ENCODE measurements at regions not wholly inside any gene's neighbourhood (a gene's known extent, or its start where the extent isn't known, plus 50 kb on each side); places are given as distances from the start of the nearest gene placed in this dataset.

DNA sequence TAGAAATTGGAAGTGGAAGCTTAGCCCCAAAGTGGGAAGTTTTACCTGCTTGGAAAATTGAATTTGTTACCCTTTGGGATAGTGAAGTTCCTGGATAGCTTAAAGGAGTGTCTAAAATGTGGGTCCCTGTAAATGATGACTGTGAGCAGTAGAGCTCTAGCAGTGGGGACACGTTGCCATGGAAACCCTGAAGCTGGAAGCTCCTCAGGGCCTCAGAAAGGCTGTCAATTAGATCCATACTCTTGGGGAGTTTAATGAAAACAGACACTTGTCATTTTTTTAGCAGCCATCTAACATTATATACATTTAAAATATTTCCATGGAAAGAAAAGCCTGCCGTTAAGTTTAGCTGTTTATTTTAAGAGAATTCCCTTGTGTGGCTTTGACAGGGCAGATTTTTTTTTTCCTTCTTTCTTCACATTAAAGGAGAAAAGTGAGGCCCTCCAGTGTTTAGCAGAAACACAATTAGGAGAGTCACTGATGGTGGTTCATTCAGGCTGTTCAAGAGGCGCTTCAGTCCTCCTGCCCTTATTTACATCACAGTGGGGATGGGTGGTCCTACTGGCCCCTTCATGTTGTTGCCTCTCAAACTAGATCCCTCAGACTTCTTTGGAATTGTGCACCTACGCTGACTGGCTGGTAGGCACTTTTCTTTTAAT is 518.4 kb downstream of the CCSER2 start:
- no peak overlapping the region for H3K4me3 Mint-ChIP-seq
- DNase-seq = no peak
- intact Hi-C loops (cut with micrococcal nuclease) = no loop called here

DNA sequence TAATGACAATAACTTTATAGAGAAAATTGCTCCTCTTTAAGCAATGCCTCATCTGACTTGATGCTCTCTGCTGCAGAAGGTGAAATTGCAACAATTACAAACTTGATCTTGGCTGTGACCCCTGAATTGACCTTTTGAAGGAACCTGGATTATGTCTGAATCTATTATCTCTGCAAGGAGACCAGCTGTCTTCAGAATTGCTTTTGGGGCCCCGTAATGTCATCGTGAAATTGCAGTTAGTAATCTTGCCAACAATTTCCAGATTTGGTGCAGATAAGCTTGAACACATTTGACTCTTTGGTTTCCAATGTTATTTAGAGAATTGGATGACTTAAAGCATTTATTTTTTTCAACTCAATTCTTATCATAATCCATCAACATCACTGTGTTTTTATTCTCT is 520.6 kb downstream of the CCSER2 start:
- Mint-ChIP-seq H3K4me1 (no peaks in the 10 kb centered on the region), H3K9me3 (peaks cover 0 to 3% (median 0%) of the 10 kb centered on the region in 7 donors), H3K27ac (no peak overlapping the region), H3K27me3 (ENCODE audit: low read depth in 3 of 3) (no peaks in the 10 kb centered on the region), H3K36me3 (no peaks in the 10 kb centered on the region), H3K4me3 (no peak overlapping the region)
- no peaks in the 10 kb centered on the region for H3K9me3 ChIP-seq (replicated peaks in 1 of 2; ENCODE audit: control insufficient read depth in 1 of 2, insufficient read depth in 1 of 2, low read length in 2 of 2)
- no peak overlapping the region for H2AFZ ChIP-seq (ENCODE audit: insufficient read depth, low read depth, low read length, poor library complexity, severe bottlenecking)
- no peak for DNase-seq
- WGBS (ENCODE audit: insufficient coverage) = 100% methylated on average over 1 of the region's 2 CpGs
- no peaks in the 10 kb centered on the region for H3K36me3 ChIP-seq (replicated peaks in 1 of 2; ENCODE audit: control insufficient read depth in 1 of 2, insufficient read depth in 2 of 2, low read length in 2 of 2)
- no peaks in the 10 kb centered on the region for H3K79me2 ChIP-seq (ENCODE audit: insufficient read depth, low read length)
- TF ChIP-seq, protein P1, sequence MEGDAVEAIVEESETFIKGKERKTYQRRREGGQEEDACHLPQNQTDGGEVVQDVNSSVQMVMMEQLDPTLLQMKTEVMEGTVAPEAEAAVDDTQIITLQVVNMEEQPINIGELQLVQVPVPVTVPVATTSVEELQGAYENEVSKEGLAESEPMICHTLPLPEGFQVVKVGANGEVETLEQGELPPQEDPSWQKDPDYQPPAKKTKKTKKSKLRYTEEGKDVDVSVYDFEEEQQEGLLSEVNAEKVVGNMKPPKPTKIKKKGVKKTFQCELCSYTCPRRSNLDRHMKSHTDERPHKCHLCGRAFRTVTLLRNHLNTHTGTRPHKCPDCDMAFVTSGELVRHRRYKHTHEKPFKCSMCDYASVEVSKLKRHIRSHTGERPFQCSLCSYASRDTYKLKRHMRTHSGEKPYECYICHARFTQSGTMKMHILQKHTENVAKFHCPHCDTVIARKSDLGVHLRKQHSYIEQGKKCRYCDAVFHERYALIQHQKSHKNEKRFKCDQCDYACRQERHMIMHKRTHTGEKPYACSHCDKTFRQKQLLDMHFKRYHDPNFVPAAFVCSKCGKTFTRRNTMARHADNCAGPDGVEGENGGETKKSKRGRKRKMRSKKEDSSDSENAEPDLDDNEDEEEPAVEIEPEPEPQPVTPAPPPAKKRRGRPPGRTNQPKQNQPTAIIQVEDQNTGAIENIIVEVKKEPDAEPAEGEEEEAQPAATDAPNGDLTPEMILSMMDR (IDR thresholded peaks at IDR 0.05) = no peak
- H3K9ac ChIP-seq (ENCODE audit: insufficient read depth, low read length, poor library complexity, severe bottlenecking) = no peak overlapping the region
- no peaks in the 10 kb centered on the region for H3K4me1 ChIP-seq (ENCODE audit: control insufficient read depth in 1 of 2, insufficient read depth in 2 of 2, low read length in 2 of 2)
- H3K4me3 ChIP-seq (replicated peaks in 1 of 3; ENCODE audit: low read depth in 2 of 3, low read length in 3 of 3) = no peak overlapping the region
- H3K4me2 ChIP-seq (replicated peaks; ENCODE audit: extremely low read depth, low read length, poor library complexity, severe bottlenecking) = no peak overlapping the region
- H3K27ac ChIP-seq (ENCODE audit: low read depth in 1 of 2, low read length in 2 of 2) = no peak overlapping the region
- intact Hi-C loops (cut with micrococcal nuclease) = no loop called here
- no peaks in the 10 kb centered on the region for H3K27me3 ChIP-seq (ENCODE audit: control insufficient read depth in 2 of 2, insufficient read depth in 2 of 2, low read length in 2 of 2)
- no peaks in the 10 kb centered on the region for H4K20me1 ChIP-seq (ENCODE audit: insufficient read depth, low read length)

More for the DNA sequence above, 518.4 kb downstream of the CCSER2 start:
- Mint-ChIP-seq H3K27me3 (ENCODE audit: low read depth in 3 of 3) (no peaks in the 10 kb centered on the region), H3K36me3 (no peaks in the 10 kb centered on the region), H3K4me1 (no peaks in the 10 kb centered on the region), H3K27ac (no peak overlapping the region), H3K9me3 (peaks cover 0 to 3% (median 0%) of the 10 kb centered on the region in 7 donors)
- Histone ChIP-seq H4K20me1 (ENCODE audit: insufficient read depth, low read length) (no peaks in the 10 kb centered on the region), H3K79me2 (ENCODE audit: insufficient read depth, low read length) (no peaks in the 10 kb centered on the region), H3K4me3 (replicated peaks in 1 of 3; ENCODE audit: low read depth in 2 of 3, low read length in 3 of 3) (no peak overlapping the region), H3K27me3 (ENCODE audit: control insufficient read depth in 2 of 2, insufficient read depth in 2 of 2, low read length in 2 of 2) (no peaks in the 10 kb centered on the region), H3K4me1 (ENCODE audit: control insufficient read depth in 1 of 2, insufficient read depth in 2 of 2, low read length in 2 of 2) (no peaks in the 10 kb centered on the region), H3K9me3 (replicated peaks in 1 of 2; ENCODE audit: control insufficient read depth in 1 of 2, insufficient read depth in 1 of 2, low read length in 2 of 2) (no peaks in the 10 kb centered on the region), H3K36me3 (replicated peaks in 1 of 2; ENCODE audit: control insufficient read depth in 1 of 2, insufficient read depth in 2 of 2, low read length in 2 of 2) (no peaks in the 10 kb centered on the region), H3K9ac (ENCODE audit: insufficient read depth, low read length, poor library complexity, severe bottlenecking) (no peak overlapping the region), H3K4me2 (replicated peaks; ENCODE audit: extremely low read depth, low read length, poor library complexity, severe bottlenecking) (no peak overlapping the region), H2AFZ (ENCODE audit: insufficient read depth, low read depth, low read length, poor library complexity, severe bottlenecking) (no peak overlapping the region), H3K27ac (ENCODE audit: low read depth in 1 of 2, low read length in 2 of 2) (no peak overlapping the region)
- TF ChIP-seq, protein P1 (IDR thresholded peaks at IDR 0.05) = no peak
- 86% methylated on average over 1 of the region's 4 CpGs for WGBS (ENCODE audit: insufficient coverage)
